NCI-H1930 (cell line): ENCODE measurements at regions not wholly inside any gene's neighbourhood (a gene's known extent, or its start where the extent isn't known, plus 50 kb on each side); places are given as distances from the start of the nearest gene placed in this dataset.
"Not testable (repeated sequence)": the region's sequence is repeated elsewhere in the genome, so short reads cannot be mapped to it uniquely, and the experiment has no call there.

Source experiments
- DNase-seq, 2 experiments: peaks; one replicate each; lab custom pipeline; 2025; lab: John Stamatoyannopoulos, UW

DNA sequence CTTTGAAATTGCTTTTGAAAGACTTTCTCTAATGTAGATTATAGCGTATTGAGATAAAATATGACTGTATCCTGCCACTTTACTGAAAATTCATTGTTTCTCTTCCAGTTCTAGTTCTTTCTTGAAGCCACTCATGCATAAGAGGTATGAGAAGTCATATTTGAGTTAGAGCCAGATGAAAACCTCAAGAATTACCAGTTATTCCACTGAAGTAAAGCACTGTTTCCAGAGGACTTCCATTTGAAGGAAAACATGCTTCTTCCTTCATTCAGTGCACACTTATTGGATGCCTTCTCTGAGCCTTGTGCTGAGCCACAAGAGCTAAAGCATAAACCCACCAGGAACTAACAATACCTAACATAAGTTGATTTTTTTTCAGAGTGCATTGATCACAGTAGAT lies 513.4 kb downstream of the ZNF385D start:
- no peak for DNase-seq

DNA sequence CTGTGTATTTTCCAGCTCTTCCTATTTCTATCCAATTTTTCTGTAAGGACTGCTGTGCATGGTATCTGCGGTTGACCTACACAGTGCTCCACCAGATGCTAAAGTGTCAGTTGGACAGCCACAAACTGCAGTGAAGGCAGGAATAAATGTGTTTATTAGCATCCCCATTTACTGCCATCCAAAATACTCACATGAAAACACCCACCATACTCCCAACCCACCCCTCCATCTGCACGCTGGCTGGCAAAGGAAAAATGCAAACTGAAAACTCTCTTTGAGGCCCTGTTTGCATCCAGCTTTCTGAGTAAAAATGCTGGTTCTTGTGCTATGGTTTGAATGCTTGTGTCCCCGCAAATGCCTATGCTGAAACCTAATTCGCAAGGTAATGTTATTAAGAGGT lies 515.5 kb downstream of the ZNF385D start:
- DNase-seq: no peak

DNA sequence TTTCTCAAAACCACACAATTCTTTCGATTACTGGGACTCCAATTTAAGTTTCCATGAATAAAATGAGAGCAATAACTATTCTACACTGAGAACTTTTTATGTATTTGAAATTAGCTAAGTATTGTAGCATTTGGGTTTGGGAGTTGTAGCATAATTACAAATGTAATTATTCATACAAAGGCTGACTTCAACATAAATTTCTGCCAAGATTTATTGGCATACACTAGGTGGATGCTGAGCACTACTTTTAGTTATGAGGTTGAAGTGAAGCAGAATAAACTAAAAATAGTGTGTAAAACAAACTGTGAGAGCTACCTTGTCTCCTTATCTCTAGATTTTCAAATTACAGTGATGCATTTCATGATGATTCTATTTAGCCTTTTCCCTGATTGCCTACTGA lies 516.1 kb downstream of the ZNF385D start:
- DNase-seq: no peak

DNA sequence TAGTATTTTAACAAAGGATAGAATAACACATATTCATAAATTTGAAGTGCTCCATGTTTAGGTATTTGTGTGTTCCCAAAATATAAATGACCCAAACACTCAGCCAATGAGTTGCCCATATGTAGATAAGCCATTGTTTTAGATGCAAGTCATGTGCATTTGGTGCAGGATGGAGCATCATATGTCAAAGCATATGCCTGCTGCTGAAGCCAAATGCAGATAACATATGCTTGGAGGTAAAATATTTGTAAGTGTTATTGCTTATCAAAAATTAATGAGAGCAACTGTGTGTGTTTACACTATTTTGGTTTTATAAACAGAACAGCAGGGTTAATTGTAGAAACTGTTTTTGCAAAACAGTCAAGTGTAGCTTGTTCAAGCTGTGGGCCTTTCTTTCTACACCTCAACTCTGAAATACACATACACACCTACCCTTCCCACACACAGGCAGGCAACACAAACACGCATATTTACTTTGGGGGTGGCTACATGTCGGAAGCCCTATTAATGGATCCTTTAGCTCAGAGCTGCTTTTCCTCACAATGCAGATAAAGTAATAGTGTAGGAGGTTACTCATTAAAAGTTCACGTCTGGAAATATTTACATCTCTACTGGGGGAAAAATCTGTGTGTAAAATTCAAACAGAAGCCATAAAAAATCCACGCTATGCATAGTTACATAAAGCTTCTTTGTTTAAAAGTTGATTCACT lies 521.4 kb downstream of the ZNF385D start:
- DNase-seq: no peak

DNA sequence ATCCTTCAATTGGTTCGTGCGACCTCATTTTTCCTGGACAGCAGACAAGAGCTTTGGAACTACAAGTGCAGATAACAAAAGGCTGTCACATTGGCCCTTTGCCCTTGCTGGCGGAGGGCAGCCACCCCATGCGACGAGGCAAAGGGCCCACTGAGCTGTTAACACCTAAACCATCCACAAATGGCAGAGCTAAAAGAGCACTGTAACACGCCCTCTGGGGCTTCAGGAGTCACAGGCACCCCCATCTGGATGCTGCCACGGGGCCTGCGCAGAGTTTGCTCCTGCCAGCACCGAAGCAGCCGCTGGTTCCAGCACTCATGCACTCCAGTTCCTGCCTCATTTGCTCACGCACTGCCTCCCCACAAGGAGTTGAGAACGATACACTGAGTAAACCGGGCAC lies 524.9 kb downstream of the ZNF385D start:
- no peak for DNase-seq

DNA sequence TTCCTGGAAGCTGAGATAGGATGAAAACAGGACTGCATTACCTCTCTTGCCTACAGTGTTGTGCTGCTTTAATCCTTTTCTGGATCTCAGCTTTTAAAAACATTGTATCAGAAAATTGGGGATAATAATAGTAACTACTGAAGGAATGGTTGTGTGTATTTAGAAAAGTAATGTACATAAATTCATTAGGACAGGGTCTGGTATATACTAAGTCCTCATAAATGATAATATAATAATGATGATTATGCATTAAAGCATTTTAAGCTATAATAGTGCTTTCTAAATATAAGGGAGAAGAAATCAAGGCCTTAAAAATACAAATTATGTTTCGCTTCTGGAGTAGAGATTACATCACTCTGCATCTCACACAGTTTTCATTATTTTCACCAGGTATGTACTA lies 530.1 kb downstream of the ZNF385D start:
- DNase-seq: no peak

DNA sequence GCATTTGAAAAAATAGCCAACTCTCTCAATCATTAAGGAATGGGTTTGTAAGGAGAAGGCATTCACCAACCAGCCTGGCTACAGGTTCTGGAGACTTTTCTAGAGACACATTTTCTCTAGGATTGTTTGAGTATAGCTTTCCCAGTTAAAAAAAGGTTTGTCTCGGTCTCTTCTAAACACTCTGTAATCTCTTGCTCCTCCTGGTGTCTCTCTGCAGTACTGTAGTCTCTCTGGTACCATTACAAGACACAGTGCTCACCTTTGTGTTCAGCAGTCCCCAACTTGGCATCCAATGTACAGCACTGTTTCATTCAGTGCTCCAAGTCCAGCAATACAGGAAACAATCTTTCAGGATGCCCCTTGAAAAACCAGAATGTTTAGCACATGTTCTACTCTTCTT lies 534.4 kb downstream of the ZNF385D start:
- DNase-seq: no peak

DNA sequence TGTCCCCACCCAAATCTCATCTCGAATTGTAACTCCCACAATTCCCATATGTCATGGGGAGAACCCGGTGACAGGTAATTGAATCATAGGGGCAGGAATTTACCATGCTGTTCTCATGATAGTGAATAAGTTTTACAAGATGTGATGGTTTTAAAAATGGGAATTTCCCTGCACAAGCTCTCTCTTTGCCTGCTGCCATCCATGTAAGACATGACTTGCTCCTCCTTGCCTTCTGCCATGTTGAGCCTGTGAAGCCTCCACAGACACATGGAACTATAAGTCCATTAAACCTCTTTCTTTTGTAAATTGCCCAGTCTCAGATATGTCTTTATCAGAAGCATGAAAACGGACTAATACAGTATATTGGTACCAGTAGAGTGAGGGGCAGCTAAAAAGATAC lies 546.9 kb downstream of the ZNF385D start:
- not testable (repeated sequence) for DNase-seq

DNA sequence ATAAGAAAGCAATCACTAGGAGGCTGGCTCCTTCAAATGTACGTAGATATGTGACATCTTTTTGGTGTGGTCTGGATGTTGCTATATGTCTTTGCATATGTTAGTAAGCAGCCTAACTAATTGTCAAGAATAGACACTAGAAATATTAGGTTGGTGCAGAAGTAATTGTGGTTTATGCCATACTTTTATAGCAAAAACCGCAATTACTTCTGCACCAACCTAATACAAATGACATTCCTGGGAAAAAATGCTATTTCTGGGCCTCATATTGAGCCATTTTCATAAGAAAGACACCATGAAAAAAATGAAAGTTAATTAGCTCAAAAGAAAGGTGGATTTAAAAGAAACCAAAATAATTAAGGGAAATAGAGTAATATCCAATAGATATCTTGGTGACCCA lies 555.8 kb downstream of the ZNF385D start:
- no peak for DNase-seq

DNA sequence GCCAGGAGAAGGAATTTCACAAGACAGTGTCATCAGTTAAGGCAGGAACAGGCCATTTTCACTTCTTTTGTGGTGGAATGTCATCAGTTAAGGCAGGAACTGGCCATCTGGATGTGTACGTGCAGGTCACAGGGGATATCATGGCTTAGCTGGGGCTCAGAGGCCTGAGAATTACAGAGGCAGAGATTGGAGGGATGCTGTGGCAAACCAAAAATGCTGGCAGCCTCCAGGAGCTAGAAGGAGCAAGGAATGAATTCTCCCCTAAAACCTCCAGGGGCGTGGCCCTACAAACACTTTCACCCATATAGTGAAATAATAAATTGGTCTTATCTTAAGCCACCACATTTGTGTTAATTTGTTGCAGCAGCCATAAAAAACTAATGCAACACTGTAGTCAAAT lies 557.0 kb downstream of the ZNF385D start:
- not testable (repeated sequence) for DNase-seq

DNA sequence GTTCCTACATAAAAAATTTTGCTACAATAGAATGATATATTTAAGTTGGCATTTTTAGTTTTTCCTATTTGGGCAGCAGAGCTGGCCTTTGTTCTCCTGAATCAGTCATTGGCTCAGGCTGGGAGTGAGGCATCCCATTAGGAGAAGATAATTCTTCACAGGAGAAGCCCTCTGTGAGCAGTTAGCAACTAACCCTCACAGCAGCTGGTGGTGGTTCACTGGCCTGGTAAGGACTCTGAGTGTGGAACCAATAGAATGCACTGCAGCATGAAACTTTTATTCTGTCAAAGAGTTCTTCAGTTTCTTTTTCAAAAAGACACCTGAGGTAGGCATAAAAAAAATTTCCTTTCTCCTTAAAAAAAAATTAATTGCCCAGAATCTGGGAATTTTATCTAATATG lies 562.6 kb downstream of the ZNF385D start:
- DNase-seq: no peak

DNA sequence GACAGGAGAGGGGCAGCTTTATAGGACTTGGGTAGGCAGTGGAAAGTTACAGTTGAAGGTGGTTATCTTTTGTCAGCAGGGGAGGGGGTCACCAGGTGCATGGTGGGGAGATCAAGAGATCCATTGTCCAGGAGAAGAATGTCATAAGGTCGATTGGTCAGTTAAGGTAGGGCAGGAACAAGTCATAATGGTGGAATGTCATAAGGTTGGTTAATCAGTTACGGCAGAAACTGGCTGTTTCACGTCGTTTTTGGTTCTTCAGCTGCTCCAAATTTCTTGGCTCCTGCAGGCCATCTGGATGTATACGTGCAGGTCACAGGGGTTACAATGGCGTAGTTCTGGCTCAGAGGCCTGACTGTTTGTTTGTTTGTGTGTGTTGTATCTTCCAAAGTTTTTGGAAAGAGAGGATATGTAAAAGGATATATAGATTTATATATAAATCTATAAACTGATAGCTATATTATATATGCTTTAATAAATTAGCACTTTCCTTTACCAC lies 565.1 kb downstream of the ZNF385D start:
- no peak for DNase-seq

DNA sequence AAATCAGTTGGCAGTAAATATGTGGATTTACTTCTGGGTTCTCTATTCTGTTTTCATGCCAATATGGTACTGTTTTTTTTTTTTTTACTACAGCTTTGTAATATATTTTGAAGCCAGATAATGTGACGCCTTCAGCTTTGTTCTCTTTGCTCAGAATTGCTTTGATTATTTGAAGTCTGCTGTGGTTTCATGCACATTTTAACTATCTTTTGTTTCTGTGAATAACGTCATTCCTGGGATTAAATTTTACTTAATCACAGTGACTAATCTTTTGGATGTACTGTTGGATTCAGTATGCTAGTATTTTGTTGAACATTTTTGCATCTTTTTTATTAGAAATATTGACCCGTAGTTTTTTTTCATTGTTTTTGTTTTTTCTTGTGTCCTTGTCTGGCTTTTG lies 576.5 kb downstream of the ZNF385D start:
- no peak for DNase-seq

DNA sequence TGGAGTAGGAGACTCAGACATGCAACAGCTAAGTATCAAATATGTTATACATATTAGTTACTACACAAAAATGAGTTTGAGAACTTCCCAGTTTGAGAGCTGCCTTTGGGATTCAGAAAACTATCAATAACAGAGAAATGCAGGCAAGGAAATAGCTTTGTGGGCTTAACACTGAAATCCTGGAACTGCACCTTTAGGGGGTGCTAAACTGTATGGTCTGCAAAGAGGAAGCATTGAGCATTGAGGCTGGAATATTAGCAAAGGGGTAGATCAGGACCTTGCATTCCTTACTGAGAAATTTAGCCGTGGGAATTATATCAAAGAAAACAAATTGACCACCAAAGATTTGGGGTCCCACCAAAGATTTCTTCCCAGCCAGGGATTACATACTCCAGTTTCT lies 580.0 kb downstream of the ZNF385D start:
- no peak for DNase-seq

DNA sequence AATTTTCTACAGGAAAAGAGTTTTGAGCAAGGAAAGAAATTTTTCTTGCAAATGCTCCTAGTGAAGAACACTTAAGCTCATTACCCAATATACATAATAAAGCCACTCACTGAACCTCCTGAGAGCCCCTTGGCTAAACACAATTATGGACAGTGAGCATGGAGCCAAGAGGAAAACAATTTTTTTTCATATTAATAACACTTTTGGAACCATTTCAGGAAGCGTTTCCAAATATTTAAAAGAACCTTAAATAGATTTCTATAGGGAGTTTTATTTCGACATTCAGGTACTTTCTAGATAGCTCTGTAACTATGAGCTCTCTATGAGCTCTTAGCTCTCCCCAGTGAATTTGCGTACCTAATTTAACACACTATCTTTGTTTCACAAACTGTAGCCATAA lies 581.1 kb downstream of the ZNF385D start:
- no peak for DNase-seq

DNA sequence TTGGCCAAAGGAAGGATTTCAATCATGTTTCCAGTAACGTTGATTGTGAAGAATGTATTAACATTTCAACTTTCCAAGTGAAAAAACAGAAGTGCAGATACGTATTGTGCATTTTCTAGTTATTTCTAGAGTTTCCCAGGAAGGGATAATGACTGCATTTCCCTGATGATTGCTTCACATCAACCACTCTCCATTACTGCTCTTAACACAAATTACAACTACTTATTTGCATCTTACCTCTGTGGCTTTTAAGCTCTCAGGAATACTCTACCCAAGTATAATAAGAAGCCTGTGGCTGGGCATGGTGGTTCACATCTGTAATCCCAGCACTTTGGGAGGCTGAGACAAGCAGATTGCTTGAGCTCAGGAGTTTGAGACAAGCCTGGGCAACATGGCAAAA lies 582.5 kb downstream of the ZNF385D start:
- no peak for DNase-seq

DNA sequence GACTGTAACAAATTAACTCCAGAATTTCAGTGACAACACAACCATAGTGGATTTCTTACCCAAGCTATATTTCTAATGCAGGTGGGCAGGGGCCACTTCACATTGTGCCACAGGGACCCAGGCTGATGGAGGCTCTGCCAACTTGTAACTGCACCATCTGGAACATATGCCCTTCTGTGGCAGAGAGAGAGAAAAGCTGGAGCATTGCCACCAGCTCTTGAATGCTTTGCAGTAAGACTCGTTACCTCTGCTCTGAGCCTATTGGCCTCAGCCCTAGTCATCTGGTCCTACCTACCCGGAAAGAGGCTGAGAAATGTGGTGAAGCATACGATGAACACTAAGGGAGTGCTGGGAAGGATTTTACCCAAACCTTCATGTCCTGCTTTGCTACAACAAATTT lies 587.1 kb downstream of the ZNF385D start:
- DNase-seq: no peak

DNA sequence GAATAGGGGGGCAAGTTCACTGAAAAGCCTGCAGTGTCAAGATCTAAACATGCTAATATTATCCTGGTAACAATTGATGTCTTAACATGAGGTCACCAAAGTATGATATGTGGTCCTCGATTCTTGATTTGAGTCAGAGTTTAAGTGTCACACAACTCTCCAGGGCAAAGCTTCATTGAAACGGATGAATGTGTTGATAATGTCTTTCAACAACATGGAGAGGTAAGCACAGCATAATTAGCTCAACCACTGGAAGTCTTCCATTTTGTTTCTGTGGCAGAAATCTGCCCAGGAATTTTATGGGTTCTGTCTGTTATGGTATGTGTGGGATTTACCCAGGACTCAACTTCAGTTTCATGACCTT lies 591.5 kb downstream of the ZNF385D start:
- DNase-seq: no peak

DNA sequence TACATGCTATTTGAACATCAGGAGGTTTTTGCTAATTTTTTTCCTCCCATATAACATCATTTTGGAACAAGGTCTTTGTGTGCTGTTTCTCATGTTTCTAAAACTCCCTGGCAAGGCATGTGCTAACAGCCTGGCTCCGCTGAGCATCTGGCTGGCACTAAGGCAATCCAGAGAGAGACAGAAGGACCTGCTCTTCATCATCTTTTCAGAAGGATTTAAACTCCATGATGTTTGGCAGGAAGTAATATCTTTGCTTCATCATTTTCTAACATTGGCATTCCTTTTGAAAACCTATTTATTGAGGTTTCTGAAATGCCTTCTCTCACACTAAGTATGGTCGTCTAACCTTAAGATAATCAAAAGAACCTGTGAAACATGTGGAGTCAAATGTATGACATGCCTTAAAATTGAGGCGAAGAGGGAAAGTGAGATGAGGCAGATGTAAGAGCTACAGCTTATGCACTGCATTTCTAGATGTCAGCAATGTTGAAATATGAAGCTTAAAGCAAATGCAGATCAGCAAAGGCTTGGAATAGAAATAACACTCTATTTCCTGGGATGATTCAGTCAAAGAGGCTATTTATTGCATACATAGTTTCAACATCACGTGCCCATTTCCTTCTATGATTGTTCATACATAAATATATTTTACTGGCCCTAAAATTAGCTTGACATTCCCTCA lies 592.0 kb downstream of the ZNF385D start:
- no peak for DNase-seq

DNA sequence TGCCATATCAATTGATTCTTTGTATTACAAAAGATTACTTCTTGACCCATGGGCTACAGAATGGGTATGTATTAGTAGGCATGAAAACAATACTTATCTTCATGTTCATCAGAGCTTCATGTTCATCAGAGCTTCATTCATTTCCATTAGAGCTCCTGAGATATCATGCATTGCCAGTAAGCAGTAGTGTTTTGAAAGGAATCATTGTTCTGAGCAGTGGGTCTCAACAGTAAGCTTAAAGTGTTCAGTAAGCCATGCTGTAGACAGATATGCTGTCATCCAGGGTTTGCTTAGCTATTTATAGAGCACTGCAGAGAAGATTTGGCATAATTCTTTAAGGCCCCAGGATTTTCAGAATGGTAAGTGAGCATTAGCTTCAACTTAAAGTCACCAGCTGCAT lies 596.1 kb downstream of the ZNF385D start:
- DNase-seq: no peak

DNA sequence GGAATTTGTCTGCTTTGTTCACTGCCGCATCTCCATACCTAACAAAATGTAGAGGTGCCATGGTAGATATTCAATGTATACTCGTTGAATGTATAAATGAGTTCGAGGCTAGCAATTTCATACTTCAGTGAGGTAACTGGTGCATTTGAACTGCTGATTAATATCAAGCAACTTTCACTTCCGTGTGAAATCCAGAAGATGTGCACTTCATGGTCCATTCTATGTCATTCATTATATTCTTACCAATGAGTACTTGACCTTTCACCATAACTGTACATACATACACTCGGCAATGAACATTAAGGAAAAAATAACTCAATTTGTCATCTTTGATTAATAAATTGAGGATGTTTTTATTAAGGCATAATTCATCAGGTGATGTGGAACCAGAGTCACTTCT lies 598.5 kb downstream of the ZNF385D start:
- no peak for DNase-seq

DNA sequence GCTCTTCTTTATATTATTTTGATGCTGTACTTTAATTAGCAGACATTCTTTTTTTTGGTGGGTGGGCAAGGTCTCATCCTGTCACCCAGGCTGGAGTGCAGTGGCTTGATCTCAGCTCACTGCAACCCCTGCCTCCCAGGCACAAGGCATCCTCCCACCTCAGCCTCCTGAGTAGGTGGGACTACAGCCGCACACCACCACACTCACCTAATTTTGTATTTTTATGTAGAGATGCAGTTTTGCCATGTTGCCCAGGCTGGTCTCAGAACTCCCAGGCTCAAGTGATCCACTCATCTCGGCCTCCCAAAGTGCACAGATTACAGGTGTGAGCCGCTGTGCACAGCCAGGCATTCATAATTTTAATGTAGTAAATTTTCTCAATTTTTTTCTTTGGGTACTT lies 608.1 kb downstream of the ZNF385D start:
- DNase-seq: no peak

DNA sequence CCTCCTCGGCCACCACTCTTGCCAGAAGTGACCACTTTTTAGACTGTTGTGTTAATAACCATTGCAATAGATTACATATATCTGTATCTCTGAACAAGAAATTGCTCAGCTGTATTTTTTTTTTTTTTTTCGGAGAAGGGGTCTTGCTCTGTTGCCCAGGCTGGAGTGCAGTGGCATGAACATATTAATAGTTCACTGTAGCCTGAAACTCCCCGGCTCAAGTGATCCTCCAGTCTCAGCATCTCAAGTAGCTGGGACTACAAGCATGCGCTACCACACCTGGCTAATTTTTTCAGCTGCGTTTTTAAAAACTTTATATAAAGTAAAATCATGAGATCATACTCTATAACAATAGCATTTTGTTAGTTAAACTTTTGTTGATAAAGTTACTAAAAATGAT lies 609.0 kb downstream of the ZNF385D start:
- DNase-seq: no peak

DNA sequence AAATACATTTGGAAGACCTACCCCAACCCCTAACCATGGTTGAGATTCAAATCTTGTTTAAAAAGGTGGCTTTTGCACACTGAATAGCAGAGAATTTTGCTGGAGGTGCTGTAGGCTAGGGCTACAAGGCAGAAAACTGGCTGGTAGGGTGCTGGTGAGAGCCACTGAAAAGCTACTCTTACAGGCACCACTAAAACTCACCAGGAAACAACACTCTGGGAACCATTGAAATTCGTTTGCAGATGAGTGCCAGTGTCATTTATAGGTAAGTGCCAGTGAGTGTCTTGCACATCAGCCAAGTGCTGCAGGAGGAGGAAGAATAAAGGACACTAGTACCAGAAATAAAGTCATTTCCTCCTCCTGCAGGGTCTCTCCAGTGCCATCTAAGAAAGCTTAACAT lies 610.2 kb downstream of the ZNF385D start:
- no peak for DNase-seq
